ENCODE measurements at regions not wholly inside any gene's neighbourhood (a gene's known extent, or its start where the extent isn't known, plus 50 kb on each side); places are given as distances from the start of the nearest gene placed in this dataset.

DNA sequence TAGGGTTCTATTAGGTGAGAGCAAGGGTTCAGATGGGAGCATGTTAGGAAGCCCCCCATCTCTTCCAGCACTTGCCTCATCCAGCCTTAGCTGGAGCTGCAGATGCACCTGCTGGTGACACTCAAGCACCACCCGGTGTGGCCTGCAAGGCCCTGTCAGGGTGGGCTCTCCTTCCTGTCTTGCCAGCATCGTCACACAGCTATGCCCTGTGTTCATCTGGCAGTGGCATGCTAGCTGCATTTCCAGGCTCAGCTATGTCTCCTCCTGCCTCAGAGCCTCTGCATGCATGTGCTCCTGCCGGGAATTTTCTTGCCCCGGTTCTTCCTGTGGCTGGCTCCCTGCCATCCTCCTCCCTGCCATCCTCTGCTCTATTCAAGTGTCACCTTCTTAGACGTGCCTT, 129.7 kb upstream of the KLF6 start:
- Histone ChIP-seq H3K9me3 (ENCODE audit: insufficient read depth, low read length, severe bottlenecking) (peaks cover 8% of the 10 kb centered on the region), H3K4me2 (ENCODE audit: insufficient read depth, low read length) (no peak overlapping the region), H3K9ac (ENCODE audit: low read depth, low read length) (no peak overlapping the region), H3K79me2 (ENCODE audit: insufficient read depth, low read length) (no peaks in the 10 kb centered on the region), H3K4me3 (ENCODE audit: low read depth in 1 of 2, low read length in 2 of 2) (no peak overlapping the region), H2AFZ (ENCODE audit: low read depth, low read length) (no peak overlapping the region), H3K36me3 (ENCODE audit: insufficient read depth, low read length) (no peaks in the 10 kb centered on the region), H3K4me1 (ENCODE audit: insufficient read depth, low read length) (no peaks in the 10 kb centered on the region), H3K27me3 (ENCODE audit: insufficient read depth, low read length, poor library complexity) (no peaks in the 10 kb centered on the region), H4K20me1 (ENCODE audit: insufficient read depth, low read length) (no peaks in the 10 kb centered on the region), H3K27ac (ENCODE audit: low read length) (no peak overlapping the region)
- DNase-seq (peak; percentile 43), ATAC-seq (ENCODE audit: insufficient read depth, low read depth) (peak; percentile 89)
- peak; percentile 44 for TF ChIP-seq CTCF (IDR thresholded peaks at IDR 0.05; ENCODE audit: borderline replicate concordance, extremely low read depth, low read length, poor library complexity, severe bottlenecking)
- TF ChIP-seq EZH2 (IDR thresholded peaks at IDR 0.05; ENCODE audit: borderline replicate concordance, low read depth, low read length, severe bottlenecking), result no peak

- Histone ChIP-seq H3K27me3 (ENCODE audit: insufficient read depth, low read length, poor library complexity) (no peaks in the 10 kb centered on the region), H3K4me3 (ENCODE audit: low read depth in 1 of 2, low read length in 2 of 2) (no peak overlapping the region), H3K79me2 (ENCODE audit: insufficient read depth, low read length) (no peaks in the 10 kb centered on the region), H3K4me2 (ENCODE audit: insufficient read depth, low read length) (no peak overlapping the region), H3K4me1 (ENCODE audit: insufficient read depth, low read length) (no peaks in the 10 kb centered on the region), H2AFZ (ENCODE audit: low read depth, low read length) (no peak overlapping the region), H4K20me1 (ENCODE audit: insufficient read depth, low read length) (no peaks in the 10 kb centered on the region), H3K9me3 (ENCODE audit: insufficient read depth, low read length, severe bottlenecking) (no peaks in the 10 kb centered on the region), H3K36me3 (ENCODE audit: insufficient read depth, low read length) (no peaks in the 10 kb centered on the region), H3K9ac (ENCODE audit: low read depth, low read length) (no peak overlapping the region), H3K27ac (ENCODE audit: low read length) (no peak overlapping the region)
- ATAC-seq (ENCODE audit: insufficient read depth, low read depth), result no peak
- DNase-seq, result no peak
- TF ChIP-seq CTCF (IDR thresholded peaks at IDR 0.05; ENCODE audit: borderline replicate concordance, extremely low read depth, low read length, poor library complexity, severe bottlenecking) (no peak), EZH2 (IDR thresholded peaks at IDR 0.05; ENCODE audit: borderline replicate concordance, low read depth, low read length, severe bottlenecking) (no peak)
Measured at GRCh38 chr10:3911713-3912442, 126.9 kb upstream of the KLF6 start.

DNA sequence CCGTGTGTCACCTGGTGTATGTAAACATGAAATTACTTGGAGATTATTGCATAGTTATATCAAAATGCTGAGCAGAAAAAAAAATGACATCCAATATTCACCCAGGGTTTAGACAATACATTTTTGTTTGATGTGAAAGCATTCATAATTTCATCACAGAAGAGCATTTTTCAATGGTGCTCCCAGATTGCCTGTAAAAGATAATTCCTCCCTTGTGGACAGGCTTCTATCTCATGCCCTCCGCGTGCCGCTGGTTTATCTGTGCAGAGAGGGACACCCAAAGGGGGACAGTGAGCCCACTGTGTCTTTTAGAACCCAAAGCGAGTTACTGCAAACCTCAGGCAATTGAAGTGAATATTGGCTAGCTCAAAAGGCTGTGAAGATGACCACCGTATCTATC, 126.2 kb upstream of the KLF6 start:
- Histone ChIP-seq H3K4me2 (ENCODE audit: insufficient read depth, low read length) (no peak overlapping the region), H2AFZ (ENCODE audit: low read depth, low read length) (no peak overlapping the region), H3K36me3 (ENCODE audit: insufficient read depth, low read length) (no peaks in the 10 kb centered on the region), H3K4me1 (ENCODE audit: insufficient read depth, low read length) (no peaks in the 10 kb centered on the region), H3K79me2 (ENCODE audit: insufficient read depth, low read length) (no peaks in the 10 kb centered on the region), H4K20me1 (ENCODE audit: insufficient read depth, low read length) (no peaks in the 10 kb centered on the region), H3K4me3 (ENCODE audit: low read depth in 1 of 2, low read length in 2 of 2) (no peak overlapping the region), H3K9me3 (ENCODE audit: insufficient read depth, low read length, severe bottlenecking) (no peaks in the 10 kb centered on the region), H3K9ac (ENCODE audit: low read depth, low read length) (no peak overlapping the region), H3K27ac (ENCODE audit: low read length) (no peak overlapping the region), H3K27me3 (ENCODE audit: insufficient read depth, low read length, poor library complexity) (no peaks in the 10 kb centered on the region)
- TF ChIP-seq EZH2 (IDR thresholded peaks at IDR 0.05; ENCODE audit: borderline replicate concordance, low read depth, low read length, severe bottlenecking), result no peak
- TF ChIP-seq CTCF (IDR thresholded peaks at IDR 0.05; ENCODE audit: borderline replicate concordance, extremely low read depth, low read length, poor library complexity, severe bottlenecking), result no peak
- ATAC-seq (ENCODE audit: insufficient read depth, low read depth), result no peak
- DNase-seq, result no peak

Data from DND-41 (cell line).